ENCODE measurements at regions not wholly inside any gene's neighbourhood (a gene's known extent, or its start where the extent isn't known, plus 50 kb on each side); places are given as distances from the start of the nearest gene placed in this dataset.
A peak's percentile ranks its signal among the peaks of the same experiment; 100 is the strongest.

DNA sequence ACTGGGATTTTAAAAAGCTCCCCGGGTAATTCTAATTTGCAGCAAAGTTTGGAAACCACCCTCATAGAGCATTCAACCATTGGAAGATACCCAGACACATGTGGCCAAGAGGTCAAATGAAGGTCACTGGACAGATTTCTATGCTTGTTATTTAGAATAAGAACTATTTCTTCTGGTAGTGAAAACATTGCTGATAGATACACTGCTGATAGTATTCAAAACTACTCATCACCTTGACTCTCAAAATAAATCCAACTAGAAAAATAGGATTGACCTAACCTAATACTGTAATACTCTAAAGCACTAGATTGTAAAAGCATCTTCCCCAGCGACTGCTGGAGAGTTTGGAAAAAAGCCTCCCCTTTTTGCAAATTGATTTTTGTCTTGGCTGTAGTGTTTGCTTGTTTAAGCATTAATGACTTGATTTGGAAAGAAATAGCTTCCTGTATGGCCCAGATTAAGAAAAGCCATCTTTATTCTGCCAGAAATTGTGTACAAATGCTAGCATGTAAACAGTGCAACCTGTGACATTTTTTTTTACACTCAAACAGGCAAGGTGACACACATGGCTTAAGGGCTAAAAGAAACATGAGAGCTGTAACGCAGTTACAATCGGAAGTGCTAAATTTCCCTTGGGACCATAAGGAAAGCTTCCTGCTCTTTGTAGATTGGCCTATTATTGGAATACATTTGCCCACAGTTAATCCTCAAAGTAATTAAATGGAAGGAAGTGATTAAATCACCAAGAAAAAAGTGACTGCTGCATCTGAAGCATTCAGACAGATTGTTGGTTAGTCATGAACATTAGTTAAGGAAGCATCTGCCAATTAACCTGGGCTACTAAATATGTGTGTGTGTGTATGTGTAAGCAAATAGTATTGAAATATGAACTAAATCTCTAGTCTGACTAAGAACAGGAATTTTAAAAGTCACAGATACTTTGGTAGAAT, 356.5 kb upstream of the ATP2B1 start:
- DNase-seq = no peak

DNA sequence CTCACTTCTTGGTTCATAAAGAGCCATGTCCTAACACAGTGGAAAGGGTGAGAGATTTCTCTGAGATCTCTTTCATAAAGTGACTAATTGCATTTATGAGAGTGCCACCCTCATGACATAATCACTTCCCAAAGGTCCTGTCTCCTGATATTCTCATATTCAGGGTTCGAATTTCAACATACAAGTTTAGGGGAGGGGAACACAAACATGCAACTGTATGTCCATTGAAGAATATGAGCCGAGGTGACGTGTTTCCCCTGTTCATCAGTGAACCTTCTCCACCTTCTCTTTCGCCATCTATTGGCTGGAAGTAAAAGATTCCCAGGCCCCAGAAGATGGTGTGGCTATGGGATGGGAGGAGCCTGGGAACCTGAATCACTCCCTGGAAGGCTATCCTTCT, 354.2 kb upstream of the ATP2B1 start:
- DNase-seq = no peak

DNA sequence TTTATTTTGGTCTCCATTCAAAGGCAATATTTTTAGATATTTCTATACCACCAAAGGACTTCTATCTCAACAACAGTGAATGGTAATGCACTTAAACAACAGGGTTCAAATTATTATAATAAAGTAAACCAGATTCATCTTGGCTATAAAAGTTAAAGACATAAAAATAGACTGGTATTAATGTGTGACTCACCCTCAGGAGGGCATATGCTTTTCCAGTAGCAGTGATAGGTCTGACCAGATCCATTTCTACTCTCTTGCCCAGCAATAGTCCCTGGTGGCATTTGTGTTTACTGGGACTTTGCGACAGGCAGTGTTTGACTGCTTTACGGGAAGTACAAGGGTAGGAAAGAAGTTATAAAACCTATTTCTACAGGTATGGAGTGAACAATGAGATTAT, 353.2 kb upstream of the ATP2B1 start:
- no peak for DNase-seq

DNA sequence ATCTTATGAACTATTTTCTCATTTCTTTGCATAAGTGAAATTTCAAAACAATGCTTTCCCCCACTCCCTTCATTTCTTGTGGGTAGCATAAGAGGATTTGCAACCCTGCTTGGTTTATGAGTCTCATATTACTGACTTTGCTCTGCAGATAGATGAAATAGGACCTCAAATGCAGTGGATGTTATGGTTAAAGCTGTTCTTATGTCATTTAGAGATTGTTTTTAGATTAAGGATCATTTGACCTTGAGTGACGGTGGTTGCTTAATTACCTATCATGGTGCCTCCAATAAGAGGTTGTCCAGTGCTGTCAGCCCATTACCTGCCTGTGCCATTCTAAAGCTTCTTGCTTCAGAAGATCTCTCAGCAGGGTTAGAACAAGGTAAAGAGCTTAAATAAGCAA, 351.4 kb upstream of the ATP2B1 start:
- DNase-seq = no peak

DNA sequence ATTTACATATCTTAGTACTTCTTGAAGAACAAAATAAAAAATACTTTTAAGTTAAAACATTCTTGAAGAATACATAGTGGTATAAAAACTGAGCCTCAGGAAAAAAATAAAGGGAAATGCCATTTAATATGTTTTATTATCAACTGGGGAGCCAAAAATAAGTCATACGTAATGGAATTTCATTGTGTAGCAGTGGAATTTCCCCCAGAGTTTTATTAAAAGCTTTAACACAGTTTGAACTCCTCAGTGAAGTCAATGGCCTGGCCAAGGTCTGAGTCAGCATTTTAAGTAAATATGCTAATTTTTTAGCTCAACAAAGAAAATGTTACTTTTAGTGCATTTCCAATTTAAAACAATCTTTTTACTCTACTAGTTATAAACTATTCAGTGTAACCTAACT, 350.1 kb upstream of the ATP2B1 start:
- DNase-seq = no peak

DNA sequence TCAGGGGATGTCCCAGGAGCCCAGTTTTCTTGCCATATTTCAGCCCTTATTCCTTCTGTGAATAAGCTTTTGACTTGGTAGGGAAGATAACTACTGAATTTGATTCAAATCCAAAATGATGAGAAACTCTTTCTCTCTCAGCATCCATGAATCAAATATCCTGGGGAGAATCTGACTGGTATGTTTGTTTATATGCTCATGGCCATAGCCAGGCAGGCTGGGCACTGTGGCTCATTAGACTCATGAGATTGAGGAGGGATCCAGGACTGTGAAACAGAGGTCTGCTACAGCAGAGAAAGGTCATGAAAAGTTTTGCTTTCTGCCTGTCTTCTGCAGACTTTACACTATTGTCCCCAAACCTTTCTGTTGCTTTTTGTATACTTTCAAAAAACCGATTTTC, 346.4 kb upstream of the ATP2B1 start:
- DNase-seq = no peak

DNA sequence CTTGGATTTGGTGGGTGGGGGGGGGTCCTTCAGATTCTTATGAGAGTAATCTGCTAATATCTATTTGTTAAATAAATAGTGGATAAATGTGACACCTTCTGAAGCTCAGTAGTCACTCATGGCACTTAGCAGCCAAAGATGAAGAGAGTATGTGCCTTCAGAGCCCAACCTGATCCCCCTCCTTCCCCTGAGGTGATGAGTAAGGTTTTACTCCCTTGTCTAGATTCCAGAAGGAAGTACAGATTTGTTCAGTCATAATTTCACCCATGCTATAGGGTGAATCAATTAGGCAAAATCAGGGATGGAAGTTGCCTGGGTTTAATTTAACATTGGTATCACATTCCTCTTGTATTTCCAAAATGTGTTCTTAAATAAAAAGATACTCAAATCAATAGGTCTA, 340.3 kb upstream of the ATP2B1 start:
- DNase-seq = no peak

DNA sequence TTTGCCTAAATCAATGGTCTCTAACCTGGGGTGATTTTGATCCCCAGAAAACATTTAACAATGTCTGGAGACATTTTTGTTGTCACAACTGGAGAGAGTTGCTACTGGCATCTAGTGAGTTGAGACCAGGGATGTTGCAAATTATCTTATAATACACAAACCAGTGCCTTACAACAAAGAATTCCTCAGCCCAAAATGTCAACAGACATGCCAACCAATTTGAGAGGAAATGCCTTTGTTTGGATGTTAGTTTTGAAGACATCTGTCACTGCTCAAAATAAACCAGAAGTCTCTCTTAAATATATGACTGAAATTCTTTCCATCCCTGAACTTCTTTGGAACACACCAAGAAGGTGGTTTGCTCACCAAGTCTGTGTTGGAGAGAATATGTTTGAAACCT, 336.9 kb upstream of the ATP2B1 start:
- no peak for DNase-seq

DNA sequence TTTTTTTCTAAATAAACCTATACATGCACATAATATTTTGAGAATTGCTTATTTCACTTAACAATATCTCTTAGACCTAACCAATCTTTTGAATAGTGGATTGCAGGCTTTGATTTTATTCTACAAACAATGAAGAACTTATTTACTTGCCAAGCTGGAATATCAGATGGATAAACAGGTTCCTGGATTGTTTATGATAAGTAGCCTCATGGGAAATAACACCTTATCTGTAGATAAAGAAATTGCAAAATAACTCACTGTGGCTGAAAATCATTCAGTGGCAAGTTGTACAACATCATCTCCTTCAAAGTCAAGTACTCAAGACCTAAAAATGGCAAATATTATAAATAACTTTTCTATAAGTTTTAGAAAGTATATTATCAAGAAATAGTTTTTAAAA, 335.4 kb upstream of the ATP2B1 start:
- DNase-seq = no peak

DNA sequence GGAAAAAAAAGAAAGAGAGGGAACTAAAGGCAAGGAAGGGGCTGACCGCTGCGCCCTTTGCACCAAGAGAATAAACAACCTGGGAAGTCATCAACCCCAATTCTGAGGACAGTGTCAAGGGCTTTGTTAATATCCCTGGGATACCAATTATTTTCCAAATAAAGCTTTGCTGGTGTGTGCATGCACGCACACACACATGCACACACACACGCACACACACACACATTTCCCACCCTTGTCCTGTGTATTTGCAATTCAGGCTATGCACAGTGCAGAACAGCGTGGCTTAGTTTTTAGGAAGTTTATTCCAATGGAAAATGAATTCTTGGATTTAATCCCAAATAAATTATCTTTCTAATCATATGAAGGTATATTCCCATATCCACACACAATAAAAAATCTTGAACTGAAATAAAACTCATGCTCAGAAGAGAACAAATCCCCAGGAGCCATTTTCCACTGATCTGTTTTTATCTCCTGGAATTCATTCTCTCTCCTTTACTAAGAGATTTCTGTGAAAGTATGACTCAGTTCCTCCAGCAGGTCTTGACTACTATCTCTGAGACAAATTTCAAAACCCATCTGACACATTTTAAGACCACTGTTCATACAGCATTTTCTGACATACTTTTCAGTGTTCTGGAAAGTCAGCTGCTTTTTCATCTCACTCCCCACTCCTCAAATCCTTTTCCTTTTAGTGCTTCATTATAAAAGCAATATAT, 334.4 kb upstream of the ATP2B1 start:
- no peak for DNase-seq

DNA sequence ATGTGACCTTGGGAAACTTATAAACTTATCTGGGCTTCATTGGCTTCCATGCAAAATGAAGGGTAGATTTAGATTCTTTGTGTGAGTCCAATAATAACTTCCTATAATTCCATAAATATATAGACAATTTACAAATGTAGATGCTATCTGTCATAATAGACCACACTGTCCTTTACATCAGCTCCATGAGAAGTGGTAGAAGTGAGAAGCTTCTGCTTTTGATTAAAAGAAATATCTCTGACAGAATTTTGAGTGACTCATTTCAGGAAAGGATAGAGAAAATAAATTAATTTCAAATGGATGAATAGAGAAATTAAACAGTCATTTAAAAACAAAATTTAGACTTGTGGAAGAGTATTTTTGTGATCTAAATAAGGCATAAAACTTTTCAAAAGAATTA, 329.7 kb upstream of the ATP2B1 start:
- no peak for DNase-seq

DNA sequence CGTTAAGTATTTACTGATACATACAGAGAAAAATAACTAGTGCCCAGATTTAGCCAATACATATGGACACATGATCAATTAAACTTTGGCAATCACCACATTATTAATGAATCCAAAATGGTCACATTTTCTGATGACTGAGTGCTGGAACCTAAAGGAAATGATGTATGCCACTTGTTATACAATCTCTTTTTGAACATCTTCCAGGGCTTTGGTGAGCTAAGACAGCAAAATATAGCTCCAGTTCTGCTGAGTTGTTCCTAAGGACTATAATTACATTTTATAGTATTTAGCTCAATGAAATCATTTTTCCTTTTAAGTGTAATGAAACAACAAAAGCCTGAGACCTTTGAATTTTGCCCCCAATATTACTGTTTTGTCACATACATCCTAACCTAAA, 329.1 kb upstream of the ATP2B1 start:
- DNase-seq = no peak

DNA sequence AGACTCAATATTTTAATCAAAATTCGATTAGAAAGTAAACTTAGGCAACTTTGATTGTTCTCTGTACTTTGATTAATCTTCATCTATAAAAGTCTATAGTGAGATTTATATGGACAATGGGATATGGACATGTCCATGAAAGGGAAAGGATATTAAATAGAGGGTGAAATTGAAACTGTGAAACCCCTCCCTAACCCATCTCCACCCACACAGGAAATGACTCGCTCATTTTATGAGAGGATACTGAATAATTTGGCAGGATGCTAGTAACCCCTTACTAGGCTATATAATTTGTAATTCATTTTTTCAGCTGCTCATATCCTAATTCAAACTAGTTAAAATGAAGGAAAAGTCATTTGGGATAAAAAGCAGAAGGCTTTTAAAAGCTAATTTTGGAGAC, 328.0 kb upstream of the ATP2B1 start:
- no peak for DNase-seq

DNA sequence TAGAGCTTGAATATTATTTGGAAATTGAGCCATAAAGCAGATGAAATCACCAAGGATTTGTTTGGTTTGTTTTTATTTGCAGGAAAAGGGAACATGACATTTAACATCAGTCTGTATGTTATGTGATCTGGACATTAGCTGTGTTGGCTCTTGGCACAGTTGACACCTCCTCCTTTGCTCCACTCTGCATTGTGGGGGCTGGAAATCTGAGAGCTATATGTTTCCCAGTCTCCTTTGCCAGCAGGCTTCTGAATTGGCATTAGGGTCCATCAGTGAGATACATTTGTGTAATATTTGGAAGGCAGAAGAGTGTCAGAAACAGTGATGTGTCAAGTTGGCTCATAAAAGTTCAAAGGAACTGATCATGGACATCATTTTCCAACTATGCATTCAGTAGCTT, 322.1 kb upstream of the ATP2B1 start:
- DNase-seq = no peak

DNA sequence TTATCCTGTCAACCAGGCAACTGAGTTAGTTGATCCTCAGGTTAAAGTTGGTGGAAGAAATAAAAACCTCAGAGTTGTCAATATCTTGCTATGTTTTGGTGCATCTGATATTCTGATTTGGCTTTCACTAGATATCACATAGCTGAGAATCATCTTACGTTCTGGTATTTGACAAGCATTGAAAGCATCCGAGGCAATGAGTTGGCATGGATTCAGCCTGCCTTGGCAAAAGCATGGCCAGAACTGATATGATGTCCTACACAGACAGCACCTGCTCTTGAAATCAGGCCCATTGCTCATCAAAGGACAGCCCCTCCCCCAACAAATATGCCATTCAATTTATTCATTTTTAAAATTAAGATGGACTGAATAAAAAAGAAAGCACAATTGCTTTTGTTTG, 320.7 kb upstream of the ATP2B1 start:
- DNase-seq = no peak

DNA sequence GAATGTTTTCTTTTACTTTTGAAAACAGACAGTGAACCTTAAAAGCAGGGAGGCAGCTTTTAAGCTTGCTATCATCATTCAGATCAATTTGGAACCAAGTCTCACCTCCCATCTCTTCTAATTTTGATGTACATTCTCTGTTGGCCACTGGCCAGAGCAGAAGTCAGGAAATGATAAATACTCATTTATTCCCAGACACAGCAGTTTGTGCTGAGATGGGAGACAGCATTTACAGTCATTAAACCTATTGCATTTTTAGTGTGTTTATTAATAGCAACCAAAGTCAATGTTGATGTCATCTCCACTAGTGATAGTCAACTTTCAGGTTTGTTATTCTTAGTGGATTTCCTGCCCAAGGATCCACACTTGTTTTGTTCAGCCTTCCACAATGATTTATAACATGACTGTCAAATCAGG, 320.0 kb upstream of the ATP2B1 start:
- DNase-seq = peak; percentile 7

DNA sequence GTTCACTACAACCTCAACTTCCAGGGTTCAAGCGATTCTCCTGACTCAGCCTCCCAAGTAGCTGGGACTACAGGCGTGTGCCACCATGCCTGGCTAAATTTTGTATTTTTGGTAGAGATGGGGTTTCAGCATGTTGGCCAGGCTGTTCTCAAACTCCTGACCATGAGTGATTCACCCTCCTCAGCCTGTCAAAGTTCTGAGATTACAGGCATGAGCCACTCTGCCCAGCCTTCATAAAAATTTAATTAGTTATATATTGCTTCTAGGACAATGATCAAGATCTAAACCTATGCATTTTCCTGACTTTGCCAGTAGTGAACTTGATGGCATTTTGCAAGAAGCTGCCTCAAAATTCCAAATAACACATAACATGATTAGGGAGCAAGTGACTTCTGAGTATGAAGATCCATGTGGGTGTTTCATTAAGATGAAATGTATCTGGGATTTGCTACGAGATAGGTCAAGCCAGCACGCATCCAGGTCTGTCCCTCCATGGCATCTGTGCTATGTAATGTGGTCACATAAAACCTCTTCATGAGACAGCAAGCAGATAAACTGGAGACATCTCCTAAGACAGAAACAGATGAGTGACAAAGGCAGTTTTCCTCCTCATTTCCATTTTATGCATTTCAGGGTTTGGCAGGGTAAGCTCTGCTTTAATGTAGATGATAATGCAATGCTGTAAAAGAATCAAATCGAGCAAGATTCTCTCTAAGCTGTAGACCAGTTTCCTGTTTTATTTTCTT, 319.4 kb upstream of the ATP2B1 start:
- no peak for DNase-seq

DNA sequence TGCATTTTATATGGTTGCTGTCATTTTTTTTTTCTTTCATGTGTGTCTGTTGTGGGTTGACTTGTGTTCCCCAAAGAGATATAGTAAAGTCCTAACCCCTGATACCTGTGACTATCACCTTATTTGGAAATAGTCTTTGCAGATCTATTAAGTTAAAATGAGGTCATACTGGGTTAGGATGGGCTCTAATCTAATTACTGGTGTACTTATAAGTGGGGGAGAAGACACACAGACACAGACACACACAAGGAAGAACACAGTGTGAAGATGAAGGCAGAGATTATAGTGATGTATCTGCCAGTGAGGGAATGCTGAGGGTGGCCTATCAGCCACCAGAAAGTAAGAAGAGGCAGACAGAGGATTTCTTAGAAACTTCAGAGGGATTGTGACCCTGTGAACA, 318.4 kb upstream of the ATP2B1 start:
- DNase-seq = no peak

DNA sequence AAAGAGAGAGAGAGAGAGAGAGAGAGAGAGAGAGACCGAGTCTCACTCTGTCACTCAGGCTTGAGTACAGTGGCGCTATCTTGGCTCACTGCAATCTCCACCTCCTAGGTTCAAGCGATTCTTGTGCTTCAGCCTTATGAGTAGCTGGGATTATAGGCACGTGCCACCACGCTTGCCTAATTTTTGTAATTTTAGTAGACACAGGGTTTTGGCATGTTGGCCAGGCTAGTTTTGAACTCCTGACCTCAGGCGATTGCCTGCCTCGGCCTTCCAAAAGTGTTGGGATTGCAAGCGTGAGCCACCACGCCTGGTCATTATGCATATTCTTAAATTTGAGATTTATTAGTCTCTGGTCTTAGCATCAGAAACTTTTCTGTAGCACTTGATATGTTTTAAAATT, 317.9 kb upstream of the ATP2B1 start:
- DNase-seq = no peak

DNA sequence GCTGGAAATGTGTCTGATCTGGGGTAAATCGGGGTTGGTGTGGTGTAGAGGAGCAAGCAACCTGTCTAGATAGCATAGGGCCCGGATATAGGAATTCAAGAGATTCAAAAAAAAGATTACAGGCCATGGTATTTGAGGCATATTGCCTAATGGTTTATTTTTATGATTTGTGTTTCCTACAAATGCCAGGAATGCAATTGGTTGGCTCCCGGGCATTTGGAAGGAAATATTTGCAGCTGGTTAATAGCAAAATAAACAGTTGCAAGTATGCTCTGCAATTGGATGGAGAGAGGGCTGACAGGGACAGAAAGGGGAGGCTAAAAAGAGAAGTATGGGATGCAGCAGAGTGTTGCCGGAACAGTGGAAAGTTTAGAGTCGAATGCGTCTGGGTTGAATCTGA, 315.6 kb upstream of the ATP2B1 start:
- DNase-seq = no peak

DNA sequence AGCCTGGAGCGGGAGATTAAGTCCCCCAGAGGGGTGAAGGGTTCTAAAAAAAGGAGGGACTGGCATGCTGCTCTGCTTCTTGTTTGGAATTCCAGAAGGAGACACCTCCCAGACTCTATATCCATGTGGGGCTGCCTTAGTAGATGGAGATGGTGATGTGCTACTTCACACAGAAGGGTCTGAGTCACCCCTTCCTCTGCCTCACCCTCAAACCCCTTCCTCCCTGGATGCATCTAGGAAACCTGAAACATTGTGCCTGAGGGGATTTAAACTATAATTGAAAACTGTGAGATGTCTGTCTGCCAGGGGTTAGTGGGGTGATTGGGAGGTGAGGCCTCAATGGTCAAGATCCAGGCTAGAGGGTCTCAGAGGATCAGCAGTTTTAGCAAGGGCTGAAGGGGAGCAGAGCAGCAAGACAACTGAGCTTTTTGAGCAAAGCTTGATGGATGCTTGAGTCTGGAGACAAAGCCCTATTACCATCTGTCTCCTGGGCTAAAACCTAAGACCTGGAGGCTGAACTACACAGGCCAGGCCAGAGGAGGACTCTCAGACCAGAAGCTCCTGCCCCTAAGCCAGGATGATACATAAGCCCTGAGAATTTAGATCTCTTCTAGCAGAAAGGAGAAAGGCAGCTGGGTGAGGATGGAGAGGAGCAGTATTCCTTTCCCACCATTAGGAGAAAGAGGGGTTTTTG, 314.7 kb upstream of the ATP2B1 start:
- no peak for DNase-seq

DNA sequence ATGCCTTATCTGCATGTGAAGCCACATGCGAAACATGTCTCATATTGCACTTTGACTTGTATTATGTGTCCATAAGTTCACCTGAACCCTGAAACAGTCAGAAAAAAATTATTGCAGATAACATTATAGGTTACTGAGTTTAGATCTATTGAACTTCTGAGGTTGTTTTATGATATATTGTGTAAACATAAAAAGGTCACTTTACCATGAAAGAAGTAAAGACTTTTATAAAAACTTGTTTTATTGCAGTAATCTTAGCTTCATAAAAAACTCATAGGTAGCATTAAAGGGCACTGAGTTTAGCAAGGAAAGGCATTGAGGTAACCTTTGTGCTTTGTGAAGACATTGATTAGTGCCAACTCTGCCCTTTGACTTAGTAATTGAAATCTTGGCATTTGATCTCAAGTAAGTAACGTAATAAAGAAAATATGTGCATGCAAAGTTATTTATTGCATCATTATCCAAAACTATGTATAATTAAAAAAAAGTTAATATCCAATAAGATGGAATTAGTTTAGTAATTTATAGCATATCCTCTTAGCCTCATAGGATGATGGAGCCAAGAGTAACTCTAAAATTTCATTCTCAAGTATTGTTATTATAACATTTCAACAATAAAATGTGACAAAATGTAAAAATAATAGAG, 313.3 kb upstream of the ATP2B1 start:
- DNase-seq = no peak

DNA sequence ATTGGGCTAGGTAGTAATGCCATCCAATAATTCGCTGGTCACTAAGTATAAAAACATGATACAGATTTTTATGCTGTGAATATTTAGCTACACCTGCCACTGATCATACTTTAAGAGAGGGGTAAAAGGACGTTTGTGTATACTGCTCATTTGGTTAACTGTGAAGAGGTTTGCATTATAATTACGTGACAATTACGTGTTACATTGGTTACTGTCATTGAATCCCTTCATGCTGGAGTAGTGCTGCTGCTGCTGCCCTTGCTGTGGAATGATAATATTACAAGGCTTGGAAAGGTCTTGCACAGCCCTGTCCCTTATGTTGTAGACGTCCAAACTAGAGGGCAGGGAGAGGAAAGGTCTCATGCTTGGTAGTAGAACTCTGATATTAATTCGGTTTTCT, 312.2 kb upstream of the ATP2B1 start:
- DNase-seq = no peak
